ENCODE measurements at regions not wholly inside any gene's neighbourhood (a gene's known extent, or its start where the extent isn't known, plus 50 kb on each side); places are given as distances from the start of the nearest gene placed in this dataset.
"Not testable (repeated sequence)": the region's sequence is repeated elsewhere in the genome, so short reads cannot be mapped to it uniquely, and the experiment has no call there.

GRCh38 chr20:17821606-17822005, 121.8 kb downstream of the BANF2 start:
- not testable (repeated sequence) for H3K4me3 ChIP-seq (ENCODE audit: low read depth in 1 of 5, low read length in 5 of 5); H3K27me3 ChIP-seq (ENCODE audit: control insufficient read depth in 5 of 5, insufficient read depth in 4 of 5, low read length in 5 of 5); H3K36me3 ChIP-seq (ENCODE audit: control insufficient read depth in 5 of 5, insufficient read depth in 5 of 5, low read length in 5 of 5); H3K27ac ChIP-seq (ENCODE audit: low read depth, low read length); H3K9ac ChIP-seq (ENCODE audit: low read length in 5 of 5); H3K9me3 ChIP-seq (ENCODE audit: control insufficient read depth in 5 of 5, low read length in 5 of 5)
- peaks cover 4 to 27% (median 25%) of the 10 kb centered on the region in 5 donors for H3K4me1 ChIP-seq (ENCODE audit: control insufficient read depth in 5 of 5, insufficient read depth in 5 of 5, low read length in 5 of 5)

DNA sequence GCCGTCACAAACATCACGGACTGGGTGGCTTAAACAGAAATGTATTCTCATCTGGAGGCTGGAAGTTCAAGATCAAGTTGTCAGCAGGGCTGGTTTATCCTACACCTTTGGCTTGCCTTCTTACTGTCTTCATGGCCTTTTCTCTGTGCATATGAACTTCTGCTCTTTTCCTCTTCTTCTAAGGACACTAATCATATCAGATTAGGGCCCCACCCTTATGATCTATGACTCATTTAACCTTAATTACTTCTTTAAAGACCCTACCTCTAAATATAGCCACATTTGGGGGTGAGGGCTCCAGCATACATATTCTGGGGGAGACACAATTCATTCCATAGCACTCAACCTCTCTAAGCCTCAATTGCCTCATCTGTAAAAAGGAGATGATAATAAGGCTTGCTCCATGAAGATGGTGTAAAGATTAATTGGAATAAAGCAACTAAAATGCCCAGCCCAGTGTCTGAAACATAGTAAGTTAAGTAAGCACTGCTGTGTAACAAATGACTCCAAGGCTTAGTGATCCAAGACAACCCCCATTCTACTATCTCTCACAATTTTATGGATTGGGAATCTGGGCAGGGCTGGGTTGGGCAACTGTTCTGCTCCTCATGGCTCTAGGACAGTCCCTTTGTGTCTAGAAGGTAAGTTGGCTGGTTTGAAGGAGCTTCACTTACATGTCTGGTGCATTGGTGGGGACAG, 119.8 kb downstream of the BANF2 start:
- H3K4me3 ChIP-seq (ENCODE audit: low read depth in 1 of 5, low read length in 5 of 5), result no peak overlapping the region
- peaks cover 2 to 13% (median 8%) of the 10 kb centered on the region in 5 donors for H3K4me1 ChIP-seq (ENCODE audit: control insufficient read depth in 5 of 5, insufficient read depth in 5 of 5, low read length in 5 of 5)
- H3K27me3 ChIP-seq (ENCODE audit: control insufficient read depth in 5 of 5, insufficient read depth in 4 of 5, low read length in 5 of 5), result no peaks in the 10 kb centered on the region
- H3K36me3 ChIP-seq (ENCODE audit: control insufficient read depth in 5 of 5, insufficient read depth in 5 of 5, low read length in 5 of 5), result no peaks in the 10 kb centered on the region
- H3K9me3 ChIP-seq (ENCODE audit: control insufficient read depth in 5 of 5, low read length in 5 of 5), result peaks cover 0 to 4% (median 0%) of the 10 kb centered on the region in 5 donors
- H3K9ac ChIP-seq (ENCODE audit: low read length in 5 of 5), result no peak overlapping the region
- H3K27ac ChIP-seq (ENCODE audit: low read depth, low read length), result no peak overlapping the region

- H3K4me3 ChIP-seq (ENCODE audit: low read depth in 1 of 5, low read length in 5 of 5), result no peak overlapping the region
Observed at GRCh38 chr20:17818187-17818586, 118.4 kb downstream of the BANF2 start.

DNA sequence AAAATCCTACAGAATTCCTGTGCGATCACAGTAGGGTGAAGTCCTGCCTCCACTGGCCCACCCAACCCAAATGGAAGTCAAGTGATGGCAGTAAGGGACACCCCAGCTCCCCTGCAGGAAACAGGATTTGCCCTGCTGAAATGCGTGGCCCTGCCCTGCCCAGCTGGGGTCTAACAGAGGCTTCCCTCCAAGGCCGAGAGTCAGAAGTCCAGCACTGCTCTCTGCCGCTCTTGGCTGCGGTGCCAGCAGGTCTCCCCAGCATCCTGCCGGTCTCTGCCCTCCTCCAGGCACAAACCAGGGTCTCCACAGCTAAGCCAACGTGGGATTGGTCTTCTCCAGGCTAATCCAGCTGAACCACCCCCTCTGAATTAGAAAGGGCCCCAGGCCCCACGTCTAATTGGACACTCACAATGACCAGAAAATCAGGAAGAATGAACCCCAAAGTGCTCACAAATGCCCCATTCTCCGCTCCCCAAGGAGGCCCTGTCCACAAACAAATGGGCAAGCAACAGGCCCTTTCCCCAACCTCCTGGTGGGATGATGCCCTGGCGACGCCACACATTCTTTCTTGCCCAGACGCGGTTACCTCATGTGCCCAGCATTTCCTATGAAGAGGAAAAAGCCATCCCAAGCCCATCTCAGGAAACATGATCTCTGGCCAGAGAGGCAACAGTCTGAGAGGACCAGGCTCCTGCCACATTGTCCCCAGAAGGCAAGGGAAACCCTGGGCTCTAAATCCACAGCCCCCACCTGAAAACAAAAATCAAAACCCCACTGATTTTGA, 117.2 kb downstream of the BANF2 start:
- no peaks in the 10 kb centered on the region for H3K27me3 ChIP-seq (ENCODE audit: control insufficient read depth in 5 of 5, insufficient read depth in 4 of 5, low read length in 5 of 5)
- H3K36me3 ChIP-seq (ENCODE audit: control insufficient read depth in 5 of 5, insufficient read depth in 5 of 5, low read length in 5 of 5), result no peaks in the 10 kb centered on the region
- peaks cover 0 to 4% (median 0%) of the 10 kb centered on the region in 5 donors for H3K9me3 ChIP-seq (ENCODE audit: control insufficient read depth in 5 of 5, low read length in 5 of 5)
- H3K9ac ChIP-seq (ENCODE audit: low read length in 5 of 5), result no peak overlapping the region
- no peak overlapping the region for H3K27ac ChIP-seq (ENCODE audit: low read depth, low read length)
- H3K4me1 ChIP-seq (ENCODE audit: control insufficient read depth in 5 of 5, insufficient read depth in 5 of 5, low read length in 5 of 5), result peaks cover 0 to 7% (median 3%) of the 10 kb centered on the region in 5 donors
- H3K4me3 ChIP-seq (ENCODE audit: low read depth in 1 of 5, low read length in 5 of 5), result no peak overlapping the region

More at GRCh38 chr20:17818187-17818586, 118.4 kb downstream of the BANF2 start:
- Histone ChIP-seq H3K27ac (ENCODE audit: low read depth, low read length) (no peak overlapping the region), H3K9me3 (ENCODE audit: control insufficient read depth in 5 of 5, low read length in 5 of 5) (peaks cover 0 to 4% (median 0%) of the 10 kb centered on the region in 5 donors), H3K36me3 (ENCODE audit: control insufficient read depth in 5 of 5, insufficient read depth in 5 of 5, low read length in 5 of 5) (no peaks in the 10 kb centered on the region), H3K9ac (ENCODE audit: low read length in 5 of 5) (no peak overlapping the region), H3K4me1 (ENCODE audit: control insufficient read depth in 5 of 5, insufficient read depth in 5 of 5, low read length in 5 of 5) (peaks cover 2 to 12% (median 6%) of the 10 kb centered on the region in 5 donors), H3K27me3 (ENCODE audit: control insufficient read depth in 5 of 5, insufficient read depth in 4 of 5, low read length in 5 of 5) (no peaks in the 10 kb centered on the region)

DNA sequence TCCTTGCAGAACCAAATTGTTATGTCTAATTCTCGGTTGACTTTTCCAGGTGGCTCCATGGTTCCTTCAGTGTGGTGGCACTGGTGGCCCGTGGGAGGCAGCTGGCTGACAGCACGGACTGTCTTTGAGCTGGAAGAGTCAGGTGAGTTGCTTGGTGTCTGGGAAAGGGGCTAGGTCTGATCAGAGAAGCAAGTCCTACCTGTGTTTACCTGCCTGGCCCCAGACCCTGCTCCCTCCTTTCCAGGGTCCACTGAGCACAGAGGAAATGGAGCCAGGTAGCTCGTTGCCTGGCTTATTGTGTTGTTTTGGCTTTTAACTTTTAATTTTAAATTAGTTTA, 111.8 kb downstream of the BANF2 start:
- H3K4me3 ChIP-seq (ENCODE audit: low read depth in 1 of 5, low read length in 5 of 5), result no peak overlapping the region
- H3K9ac ChIP-seq (ENCODE audit: low read length in 5 of 5), result no peak overlapping the region
- no peak overlapping the region for H3K27ac ChIP-seq (ENCODE audit: low read depth, low read length)
- peaks cover 0 to 2% (median 0%) of the 10 kb centered on the region in 5 donors for H3K27me3 ChIP-seq (ENCODE audit: control insufficient read depth in 5 of 5, insufficient read depth in 4 of 5, low read length in 5 of 5)
- no peaks in the 10 kb centered on the region for H3K36me3 ChIP-seq (ENCODE audit: control insufficient read depth in 5 of 5, insufficient read depth in 5 of 5, low read length in 5 of 5)
- peaks cover 12 to 41% (median 34%) of the 10 kb centered on the region in 5 donors for H3K4me1 ChIP-seq (ENCODE audit: control insufficient read depth in 5 of 5, insufficient read depth in 5 of 5, low read length in 5 of 5)
- H3K9me3 ChIP-seq (ENCODE audit: control insufficient read depth in 5 of 5, low read length in 5 of 5), result no peaks in the 10 kb centered on the region

DNA sequence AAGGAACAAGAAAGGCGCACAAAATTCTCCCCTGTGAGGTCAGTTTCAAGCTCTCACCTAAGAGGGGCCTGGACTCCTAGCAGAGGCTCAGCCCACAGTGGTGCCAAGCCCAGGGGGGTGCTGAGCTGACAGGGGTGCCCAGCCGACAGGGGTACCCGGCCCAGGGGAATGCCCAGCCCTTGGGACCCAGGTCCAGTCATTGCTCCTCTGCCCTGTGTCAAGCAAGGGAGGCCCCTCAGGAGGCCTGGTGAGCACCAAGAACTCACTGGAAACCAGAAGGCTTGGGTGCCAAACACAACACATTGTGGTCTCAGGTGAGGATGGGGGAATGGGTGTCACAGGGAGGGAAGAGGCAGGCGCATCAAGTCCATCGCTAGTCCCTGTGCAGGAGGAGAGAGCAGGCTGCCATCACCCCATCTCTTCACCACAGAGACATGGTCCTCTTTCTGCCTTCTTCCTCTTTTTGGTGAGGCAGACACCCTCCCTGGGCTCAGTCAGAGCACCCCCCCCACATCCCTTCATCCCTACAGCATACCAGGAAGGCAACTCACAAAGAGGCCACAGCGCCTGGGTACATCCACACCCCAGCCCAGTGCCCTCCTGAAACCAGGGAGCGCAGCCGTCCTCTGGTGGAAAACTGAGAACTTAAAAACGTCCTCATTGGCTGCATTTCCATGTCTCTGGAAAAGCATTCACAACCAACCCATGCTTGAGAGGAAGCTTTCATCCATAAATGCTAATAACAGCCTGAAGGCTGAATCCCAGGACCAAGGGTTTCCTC, 111.3 kb downstream of the BANF2 start:
- no peak overlapping the region for H3K4me3 ChIP-seq (ENCODE audit: low read depth in 1 of 5, low read length in 5 of 5)
- H3K27ac ChIP-seq (ENCODE audit: low read depth, low read length), result no peak overlapping the region
- H3K27me3 ChIP-seq (ENCODE audit: control insufficient read depth in 5 of 5, insufficient read depth in 4 of 5, low read length in 5 of 5), result peaks cover 0 to 2% (median 0%) of the 10 kb centered on the region in 5 donors
- no peaks in the 10 kb centered on the region for H3K9me3 ChIP-seq (ENCODE audit: control insufficient read depth in 5 of 5, low read length in 5 of 5)
- H3K9ac ChIP-seq (ENCODE audit: low read length in 5 of 5), result no peak overlapping the region
- peaks cover 17 to 47% (median 40%) of the 10 kb centered on the region in 5 donors for H3K4me1 ChIP-seq (ENCODE audit: control insufficient read depth in 5 of 5, insufficient read depth in 5 of 5, low read length in 5 of 5)
- no peaks in the 10 kb centered on the region for H3K36me3 ChIP-seq (ENCODE audit: control insufficient read depth in 5 of 5, insufficient read depth in 5 of 5, low read length in 5 of 5)

DNA sequence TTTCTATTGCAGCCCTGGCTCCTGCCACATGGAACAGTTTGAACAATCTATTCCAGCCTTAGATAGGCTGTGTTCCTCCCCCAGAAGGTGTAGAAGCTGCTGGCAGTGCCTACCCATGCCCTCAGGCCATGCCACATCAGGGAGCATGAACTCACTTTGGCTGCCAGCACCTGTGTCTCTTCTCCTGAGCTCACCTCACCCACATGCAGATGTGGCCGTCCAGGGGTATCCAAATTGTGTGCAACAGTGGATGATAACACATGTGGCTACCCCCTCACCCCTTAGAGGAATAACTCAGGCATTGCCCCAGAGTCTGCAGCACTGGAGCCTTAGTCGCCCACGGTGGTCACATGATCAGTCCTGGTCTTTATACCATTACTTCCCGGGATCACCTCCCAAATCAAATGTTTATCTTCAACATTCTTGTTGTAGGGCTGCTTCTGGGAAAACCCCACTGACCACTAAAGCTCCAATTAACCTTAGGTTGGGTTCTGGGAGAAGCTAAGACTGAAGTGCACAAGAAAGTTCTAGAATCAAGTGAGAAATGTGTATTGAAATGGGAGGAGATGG, 110.4 kb downstream of the BANF2 start:
- peaks cover 0 to 2% (median 0%) of the 10 kb centered on the region in 5 donors for H3K27me3 ChIP-seq (ENCODE audit: control insufficient read depth in 5 of 5, insufficient read depth in 4 of 5, low read length in 5 of 5)
- peaks cover 17 to 48% (median 41%) of the 10 kb centered on the region in 5 donors for H3K4me1 ChIP-seq (ENCODE audit: control insufficient read depth in 5 of 5, insufficient read depth in 5 of 5, low read length in 5 of 5)

DNA sequence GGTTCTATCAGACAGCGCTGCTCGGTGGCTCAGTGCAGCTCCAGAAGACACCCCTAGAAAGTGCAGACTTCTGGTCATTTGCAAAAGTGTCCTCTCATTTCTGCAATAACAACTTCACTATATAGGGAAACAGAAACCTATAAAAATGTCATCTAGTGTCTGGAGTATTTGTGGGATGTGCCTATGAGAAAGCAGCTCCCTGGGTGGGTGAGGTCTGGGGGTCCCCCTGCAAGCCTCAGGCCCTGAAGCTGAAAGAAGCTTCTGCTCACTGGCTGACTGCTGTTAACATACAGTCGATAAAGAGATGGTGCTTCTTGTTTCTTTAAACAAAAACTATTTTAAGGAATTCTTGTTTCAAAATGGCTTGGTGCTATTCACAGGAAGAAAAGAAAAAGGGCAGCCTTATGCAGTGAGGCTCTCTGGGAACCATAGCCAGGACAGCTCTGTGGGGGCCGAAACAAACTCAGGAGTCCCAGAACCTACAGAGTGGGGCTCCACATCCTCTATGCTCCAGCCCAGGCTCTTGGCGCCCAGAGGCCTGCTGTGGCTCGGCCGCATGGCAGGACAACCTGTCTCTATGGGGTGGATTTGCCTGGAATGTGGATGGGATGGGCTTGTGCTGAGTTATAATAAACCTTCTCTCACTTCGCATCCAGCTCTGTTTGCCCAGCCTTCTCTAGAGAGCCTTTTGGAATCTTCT, 109.7 kb downstream of the BANF2 start:
- H3K9ac ChIP-seq (ENCODE audit: low read length in 5 of 5), result no peak overlapping the region
- peaks cover 0 to 2% (median 0%) of the 10 kb centered on the region in 5 donors for H3K27me3 ChIP-seq (ENCODE audit: control insufficient read depth in 5 of 5, insufficient read depth in 4 of 5, low read length in 5 of 5)
- H3K27ac ChIP-seq (ENCODE audit: low read depth, low read length), result peak overlapping the region; percentile 96
- no peak overlapping the region for H3K4me3 ChIP-seq (ENCODE audit: low read depth in 1 of 5, low read length in 5 of 5)
- H3K36me3 ChIP-seq (ENCODE audit: control insufficient read depth in 5 of 5, insufficient read depth in 5 of 5, low read length in 5 of 5), result no peaks in the 10 kb centered on the region
- H3K9me3 ChIP-seq (ENCODE audit: control insufficient read depth in 5 of 5, low read length in 5 of 5), result no peaks in the 10 kb centered on the region
- H3K4me1 ChIP-seq (ENCODE audit: control insufficient read depth in 5 of 5, insufficient read depth in 5 of 5, low read length in 5 of 5), result peaks cover 17 to 48% (median 41%) of the 10 kb centered on the region in 5 donors

More for the DNA sequence above, 110.4 kb downstream of the BANF2 start:
- Histone ChIP-seq H3K9ac (ENCODE audit: low read length in 5 of 5) (no peak overlapping the region), H3K27ac (ENCODE audit: low read depth, low read length) (peak overlapping the region; percentile 96), H3K9me3 (ENCODE audit: control insufficient read depth in 5 of 5, low read length in 5 of 5) (no peaks in the 10 kb centered on the region), H3K36me3 (ENCODE audit: control insufficient read depth in 5 of 5, insufficient read depth in 5 of 5, low read length in 5 of 5) (no peaks in the 10 kb centered on the region), H3K4me3 (ENCODE audit: low read depth in 1 of 5, low read length in 5 of 5) (no peak overlapping the region)

- H3K9ac ChIP-seq (ENCODE audit: low read length in 5 of 5), result peak overlapping the region in 1 of 5 donors; percentile 12
- no peaks in the 10 kb centered on the region for H3K36me3 ChIP-seq (ENCODE audit: control insufficient read depth in 5 of 5, insufficient read depth in 5 of 5, low read length in 5 of 5)
- no peaks in the 10 kb centered on the region for H3K9me3 ChIP-seq (ENCODE audit: control insufficient read depth in 5 of 5, low read length in 5 of 5)
- H3K4me3 ChIP-seq (ENCODE audit: low read depth in 1 of 5, low read length in 5 of 5), result peak overlapping the region in 2 of 5 donors; percentile 27 to 41
- H3K4me1 ChIP-seq (ENCODE audit: control insufficient read depth in 5 of 5, insufficient read depth in 5 of 5, low read length in 5 of 5), result peaks cover 17 to 53% (median 43%) of the 10 kb centered on the region in 5 donors
- H3K27me3 ChIP-seq (ENCODE audit: control insufficient read depth in 5 of 5, insufficient read depth in 4 of 5, low read length in 5 of 5), result peaks cover 0 to 2% (median 0%) of the 10 kb centered on the region in 5 donors
- H3K27ac ChIP-seq (ENCODE audit: low read depth, low read length), result peak overlapping the region; percentile 96
Observed at GRCh38 chr20:17808782-17809181, 109.0 kb downstream of the BANF2 start.

Measured in subcutaneous abdominal adipose tissue (tissue), 5 donors.